ENCODE measurements at regions not wholly inside any gene's neighbourhood (a gene's known extent, or its start where the extent isn't known, plus 50 kb on each side); places are given as distances from the start of the nearest gene placed in this dataset.

DNA sequence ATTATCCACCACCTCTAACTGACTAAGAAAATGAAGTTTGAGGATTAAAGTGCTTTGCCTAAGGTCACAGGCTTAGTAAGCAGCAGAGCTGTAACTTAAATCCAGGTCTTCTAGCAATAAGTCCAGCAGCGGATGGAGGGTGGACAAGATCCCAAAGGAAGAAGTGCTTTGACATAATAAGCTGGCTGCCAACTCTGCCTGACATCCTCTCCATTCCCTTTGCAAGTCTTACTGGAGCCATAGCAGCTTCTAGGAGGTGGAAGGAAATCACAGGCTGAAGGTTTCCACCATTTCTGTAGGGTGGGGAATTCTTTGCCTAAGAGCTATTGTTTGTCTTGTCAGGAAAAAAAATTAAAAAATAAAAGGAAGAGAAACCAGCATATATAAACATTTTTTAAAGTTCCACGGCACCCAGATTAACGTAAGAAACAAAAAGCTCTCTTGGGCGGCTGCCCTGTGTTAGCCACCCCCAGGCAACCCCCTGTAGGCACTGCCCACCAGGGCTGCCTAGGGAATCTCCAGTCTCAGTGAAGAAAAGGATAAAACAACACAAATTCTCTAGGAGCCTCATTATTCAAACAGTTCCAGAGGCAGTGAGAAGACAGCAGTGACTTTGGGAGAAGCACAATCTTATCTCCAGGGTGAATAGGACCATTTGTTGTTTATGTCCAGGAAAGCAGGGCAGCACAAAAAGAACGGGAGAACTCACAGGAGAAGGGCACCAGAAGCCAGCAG lies 380.8 kb upstream of the CADM1 start:
- TF ChIP-seq, protein P1, sequence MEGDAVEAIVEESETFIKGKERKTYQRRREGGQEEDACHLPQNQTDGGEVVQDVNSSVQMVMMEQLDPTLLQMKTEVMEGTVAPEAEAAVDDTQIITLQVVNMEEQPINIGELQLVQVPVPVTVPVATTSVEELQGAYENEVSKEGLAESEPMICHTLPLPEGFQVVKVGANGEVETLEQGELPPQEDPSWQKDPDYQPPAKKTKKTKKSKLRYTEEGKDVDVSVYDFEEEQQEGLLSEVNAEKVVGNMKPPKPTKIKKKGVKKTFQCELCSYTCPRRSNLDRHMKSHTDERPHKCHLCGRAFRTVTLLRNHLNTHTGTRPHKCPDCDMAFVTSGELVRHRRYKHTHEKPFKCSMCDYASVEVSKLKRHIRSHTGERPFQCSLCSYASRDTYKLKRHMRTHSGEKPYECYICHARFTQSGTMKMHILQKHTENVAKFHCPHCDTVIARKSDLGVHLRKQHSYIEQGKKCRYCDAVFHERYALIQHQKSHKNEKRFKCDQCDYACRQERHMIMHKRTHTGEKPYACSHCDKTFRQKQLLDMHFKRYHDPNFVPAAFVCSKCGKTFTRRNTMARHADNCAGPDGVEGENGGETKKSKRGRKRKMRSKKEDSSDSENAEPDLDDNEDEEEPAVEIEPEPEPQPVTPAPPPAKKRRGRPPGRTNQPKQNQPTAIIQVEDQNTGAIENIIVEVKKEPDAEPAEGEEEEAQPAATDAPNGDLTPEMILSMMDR (IDR thresholded peaks at IDR 0.05) = no peak
- no peak for TF ChIP-seq POLR2A (IDR thresholded peaks at IDR 0.05)
